C1 segment of cervical spinal cord (tissue), 14 donors: ENCODE measurements at regions not wholly inside any gene's neighbourhood (a gene's known extent, or its start where the extent isn't known, plus 50 kb on each side); places are given as distances from the start of the nearest gene placed in this dataset.

Source experiments
- DNase-seq, 14 donors: peaks; one replicate each; lab custom pipeline; 2025; lab: John Stamatoyannopoulos, UW

DNA sequence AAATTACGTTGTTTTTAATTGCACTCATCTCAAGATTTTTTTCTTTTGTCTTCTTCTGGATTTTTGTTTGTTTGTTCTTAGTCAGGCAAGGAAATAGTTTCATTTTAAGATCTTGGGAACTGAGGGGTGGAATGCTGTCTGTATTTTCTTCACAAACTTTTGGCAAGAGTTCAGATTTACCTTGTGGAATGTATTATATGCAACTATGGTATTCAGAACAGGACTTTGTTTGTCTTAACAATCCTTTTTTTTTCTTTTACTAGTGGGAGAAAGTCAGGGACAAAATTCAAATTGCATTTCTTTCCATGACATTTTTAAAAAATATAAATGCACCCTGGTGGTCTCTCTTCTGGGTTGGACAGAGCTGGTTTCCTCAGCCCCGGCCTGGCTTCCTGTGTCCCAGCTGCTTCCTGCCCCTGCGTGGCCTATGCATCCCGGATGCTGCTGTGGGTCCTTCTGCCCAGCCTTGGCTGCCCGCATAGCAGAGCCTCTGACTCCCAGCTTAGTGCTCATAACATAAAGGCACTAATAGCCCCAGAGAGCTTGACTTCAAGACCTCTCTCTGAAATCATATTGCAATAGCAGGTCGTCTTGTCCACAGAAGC, 520.7 kb downstream of the QKI start:
- DNase-seq = no peak

DNA sequence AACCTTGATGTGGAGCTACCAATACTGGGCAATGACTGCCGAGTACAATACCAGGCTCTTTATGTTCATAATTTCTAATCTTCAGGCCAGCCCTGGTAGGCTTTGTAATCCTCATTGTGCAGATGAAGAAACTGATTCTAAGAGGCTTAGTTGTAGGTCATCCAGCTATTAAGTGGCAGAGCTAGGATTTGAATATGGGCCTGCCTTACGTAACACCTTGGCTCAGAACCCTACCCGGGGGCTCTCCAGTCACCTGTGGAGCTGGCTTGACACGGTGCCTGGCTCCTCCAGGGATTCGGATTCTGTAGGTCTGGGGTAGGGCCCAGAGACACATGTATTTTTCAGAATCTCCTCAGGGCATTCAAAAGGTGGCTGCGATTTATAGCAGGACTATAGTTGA, 515.5 kb downstream of the QKI start:
- no peak for DNase-seq

DNA sequence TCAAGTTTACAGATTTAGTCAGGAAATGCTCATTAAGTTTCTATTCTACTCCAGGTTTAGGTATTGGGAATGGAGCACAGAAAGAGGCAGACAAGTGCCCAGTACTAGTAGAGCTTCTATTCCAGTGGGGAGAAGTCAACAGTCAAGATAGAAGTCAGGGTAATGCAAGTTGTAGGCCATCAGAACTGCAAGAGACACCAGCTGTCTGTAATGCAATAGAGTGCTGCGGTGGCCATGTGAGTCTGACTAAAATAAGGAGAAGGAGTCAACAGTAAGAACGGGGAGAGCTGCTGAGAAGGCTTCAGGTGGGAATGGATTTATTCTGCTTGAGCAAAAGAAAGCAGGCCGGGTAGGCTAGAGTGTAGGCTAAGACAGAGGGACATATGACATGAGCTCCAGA, 515.0 kb downstream of the QKI start:
- no peak for DNase-seq

DNA sequence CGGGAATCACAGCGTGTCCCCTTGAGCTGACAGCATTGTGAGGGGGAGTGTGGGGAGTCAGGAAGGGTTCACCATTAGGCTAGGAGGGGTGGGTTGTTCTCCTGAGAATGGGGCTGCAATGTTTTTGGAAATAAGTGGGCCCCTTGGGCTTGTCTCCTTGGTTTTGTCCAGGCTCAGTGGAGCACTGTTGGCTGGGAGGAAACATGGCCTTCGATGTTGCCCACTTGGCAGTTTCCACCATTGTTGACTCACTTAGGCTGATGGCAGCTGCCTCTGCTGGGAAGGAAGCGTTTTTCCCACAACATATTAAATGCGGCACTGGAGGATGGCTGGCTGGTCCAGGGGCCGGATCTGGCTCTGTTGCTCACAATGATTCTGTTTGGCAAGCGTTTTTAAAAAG, 512.1 kb downstream of the QKI start:
- peak in 9 of 14 donors; percentile 30 to 85 (median 57) for DNase-seq

DNA sequence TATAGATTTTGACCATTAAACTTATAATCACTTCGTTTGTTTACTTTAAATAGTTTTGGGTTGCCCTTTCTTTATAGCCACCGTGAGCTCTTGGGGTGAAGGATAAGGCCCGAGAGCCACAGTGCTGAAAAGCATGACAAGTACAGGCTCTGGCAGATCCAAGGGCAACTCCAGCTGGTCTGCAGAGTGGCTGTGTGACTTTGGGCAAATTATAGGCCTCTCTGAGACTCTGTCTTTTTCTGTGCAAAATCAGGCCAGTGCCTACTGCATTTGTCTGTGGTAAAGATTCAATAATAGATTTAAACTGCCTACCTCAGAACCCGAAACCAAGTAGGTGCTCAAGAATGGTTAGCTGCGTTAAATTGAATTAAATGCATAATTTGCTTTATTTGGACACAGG, 511.3 kb downstream of the QKI start:
- no peak for DNase-seq

DNA sequence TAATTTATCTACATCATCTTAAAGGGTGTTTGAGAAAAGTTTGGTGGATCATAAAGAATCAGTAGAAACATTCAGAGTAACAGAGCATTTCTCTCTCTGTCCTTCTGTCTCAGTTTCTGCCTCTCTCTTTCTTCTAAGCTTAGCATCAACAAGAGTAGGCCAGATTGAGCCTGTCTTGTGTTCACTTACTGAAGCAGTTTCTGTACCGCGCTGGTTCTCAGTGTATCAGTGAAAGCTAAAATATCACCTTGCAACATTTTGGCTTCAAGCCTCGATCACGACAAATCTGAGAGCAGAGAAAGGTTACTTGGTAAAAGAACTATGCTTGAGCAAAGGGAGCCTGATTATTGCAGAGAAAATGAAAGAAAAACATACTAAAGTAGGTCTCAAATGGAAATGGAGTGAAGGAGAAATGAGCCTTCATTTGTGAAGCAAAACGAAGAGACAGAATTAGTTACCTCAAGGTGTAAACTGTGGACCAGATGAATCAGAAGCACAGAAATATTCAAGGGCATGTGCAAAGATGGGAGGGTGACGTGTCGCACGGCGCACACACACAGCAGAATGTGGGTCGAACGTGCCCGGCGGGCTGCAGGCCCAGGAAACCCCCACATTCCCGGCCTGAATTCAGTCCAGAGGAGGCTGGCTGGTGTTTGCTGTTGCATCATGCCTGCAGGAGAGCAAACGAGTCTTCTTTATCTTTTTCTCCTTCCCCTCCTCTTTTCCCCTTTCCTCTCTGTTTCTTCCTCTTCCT, 509.3 kb downstream of the QKI start:
- peak in 1 of 14 donors; percentile 6 for DNase-seq

DNA sequence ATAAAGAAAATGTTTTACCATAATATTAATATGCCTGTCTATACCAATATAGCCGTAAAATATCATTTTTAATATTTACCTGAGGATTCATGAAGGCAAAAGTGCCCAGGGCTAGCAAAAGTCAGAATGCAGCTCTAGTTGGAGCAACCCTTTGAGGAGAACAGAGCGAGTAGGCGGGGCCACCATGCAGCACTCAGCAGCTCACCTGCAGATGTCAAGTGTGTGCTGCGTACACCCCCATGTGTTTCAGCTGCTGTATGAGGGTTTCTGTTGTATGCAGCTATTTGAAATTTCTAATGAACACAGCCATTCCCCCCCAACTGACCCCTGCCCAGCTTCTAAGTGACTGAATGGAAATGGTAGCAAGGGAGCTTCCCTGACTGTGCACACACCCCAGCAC, 508.0 kb downstream of the QKI start:
- DNase-seq = no peak

DNA sequence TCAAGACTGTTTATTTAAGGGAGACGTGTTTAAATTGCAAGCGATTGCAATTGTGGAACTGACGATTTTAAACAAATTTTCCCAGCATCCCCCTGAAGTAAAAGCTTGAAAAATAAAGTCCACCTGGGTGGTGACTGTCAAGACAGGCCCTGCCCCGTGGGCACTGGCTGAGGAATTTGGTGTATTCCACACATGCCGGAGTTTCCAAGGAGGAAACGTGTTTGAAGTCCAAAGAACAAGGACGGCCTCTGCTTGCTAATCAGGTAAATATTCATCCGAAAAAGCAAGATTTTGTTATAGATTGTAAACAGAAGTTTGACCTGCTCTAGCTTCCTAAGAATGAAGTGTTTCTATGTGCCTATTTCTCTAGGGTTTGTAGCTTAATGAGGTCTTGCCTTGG, 505.1 kb downstream of the QKI start:
- DNase-seq = no peak

DNA sequence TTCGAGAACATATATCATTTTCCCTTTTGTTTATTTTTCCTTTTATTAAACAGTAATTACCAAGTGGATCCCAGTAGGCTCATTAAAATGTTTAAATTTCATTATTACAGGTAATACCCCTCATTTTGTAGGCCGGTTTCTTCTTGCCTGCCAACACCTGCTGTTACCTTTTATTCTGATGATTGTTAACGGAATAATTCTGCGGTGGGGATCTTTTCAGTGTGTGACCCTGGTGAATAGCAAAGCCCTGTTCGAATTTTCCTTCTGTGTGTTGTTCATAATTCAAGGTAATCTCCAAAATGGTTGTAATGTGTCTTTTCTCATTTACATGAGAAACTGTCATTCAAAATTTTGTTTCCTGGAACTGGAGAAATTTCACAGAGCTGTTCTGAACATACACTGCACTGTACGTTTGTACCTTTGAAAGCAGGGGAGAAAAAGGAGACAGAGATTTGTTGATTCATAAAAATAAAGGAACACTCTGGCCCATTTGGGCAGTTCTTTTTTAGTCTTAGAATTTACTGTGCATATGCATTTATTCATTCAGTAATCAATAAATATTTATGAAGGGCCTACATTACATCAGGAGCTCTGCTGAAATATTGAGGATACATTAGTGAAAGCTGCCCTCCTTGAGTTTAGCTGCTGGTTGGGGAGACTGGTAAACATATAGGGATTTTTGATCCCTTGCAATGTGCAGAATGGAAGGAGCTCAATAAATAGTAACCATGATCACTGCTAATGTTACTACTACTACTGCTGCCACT, 502.0 kb downstream of the QKI start:
- no peak for DNase-seq

DNA sequence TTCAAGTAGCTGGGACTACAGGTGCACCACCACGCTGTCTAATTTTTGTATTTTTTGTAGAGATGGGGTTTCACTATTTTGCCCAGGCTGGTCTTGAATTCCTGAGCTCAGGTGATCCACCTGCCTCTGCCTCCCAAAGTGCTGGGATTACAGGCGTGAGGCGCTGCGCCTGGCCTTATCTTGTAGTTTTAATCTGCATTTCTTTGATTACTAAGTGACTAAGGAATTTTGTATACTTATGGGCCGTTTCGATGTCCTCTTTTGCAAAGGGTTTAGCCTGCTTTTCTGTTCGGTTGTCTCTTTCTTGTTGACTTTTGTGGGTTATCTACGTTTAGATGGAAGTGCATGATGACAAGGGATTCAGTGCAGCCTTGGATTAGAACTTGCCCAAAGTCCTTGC, 500.6 kb downstream of the QKI start:
- no peak for DNase-seq

DNA sequence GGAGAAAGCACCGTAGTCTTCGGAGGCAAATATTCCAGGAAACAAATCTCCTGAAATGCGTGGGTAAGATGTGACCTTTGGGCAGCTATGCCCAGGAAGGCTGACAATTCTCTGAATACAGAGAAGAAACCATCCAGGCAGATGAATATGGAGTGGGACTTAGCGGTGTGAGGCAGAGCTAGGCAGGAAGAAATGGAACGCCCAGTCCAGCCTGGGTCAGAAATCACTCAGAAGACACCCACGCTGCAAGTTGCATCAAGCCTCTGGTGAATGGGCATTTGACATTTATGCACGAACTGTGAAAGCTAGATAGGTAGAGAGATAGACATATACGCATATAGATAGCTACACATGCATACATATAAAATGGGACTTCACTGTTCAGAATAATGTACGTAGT, 498.5 kb downstream of the QKI start:
- no peak for DNase-seq

DNA sequence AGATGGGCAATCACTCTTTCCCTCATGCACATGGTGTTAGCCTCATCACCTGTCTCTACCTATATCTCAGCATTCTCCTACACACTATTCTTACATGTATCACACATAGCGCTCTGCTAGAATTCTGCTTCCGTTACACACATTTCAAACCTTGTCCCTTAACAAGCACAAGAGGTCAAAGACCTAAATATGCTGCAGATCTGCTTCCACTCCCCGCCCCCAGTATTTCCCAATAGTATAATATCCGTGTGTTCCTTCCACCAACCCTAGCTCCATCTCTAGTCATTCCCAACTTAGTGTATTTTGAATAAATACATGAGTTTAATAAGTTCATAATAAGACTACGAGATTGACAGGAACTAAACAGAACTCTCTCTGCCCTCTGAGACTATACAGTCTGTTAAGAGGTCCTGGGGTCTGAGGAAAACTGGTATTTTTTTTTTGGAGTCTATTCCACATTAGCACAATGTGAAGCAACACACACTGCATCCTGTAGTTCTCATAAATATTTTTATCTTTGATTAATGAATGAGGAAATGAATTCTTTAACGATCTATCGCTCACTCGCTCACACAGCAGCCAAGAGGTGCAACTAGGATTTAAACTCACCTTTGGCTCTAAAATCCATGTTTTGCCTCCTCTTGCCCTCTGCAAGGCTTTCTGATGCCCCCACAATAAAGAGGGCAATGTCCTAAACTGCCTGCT, 491.6 kb downstream of the QKI start:
- no peak for DNase-seq

DNA sequence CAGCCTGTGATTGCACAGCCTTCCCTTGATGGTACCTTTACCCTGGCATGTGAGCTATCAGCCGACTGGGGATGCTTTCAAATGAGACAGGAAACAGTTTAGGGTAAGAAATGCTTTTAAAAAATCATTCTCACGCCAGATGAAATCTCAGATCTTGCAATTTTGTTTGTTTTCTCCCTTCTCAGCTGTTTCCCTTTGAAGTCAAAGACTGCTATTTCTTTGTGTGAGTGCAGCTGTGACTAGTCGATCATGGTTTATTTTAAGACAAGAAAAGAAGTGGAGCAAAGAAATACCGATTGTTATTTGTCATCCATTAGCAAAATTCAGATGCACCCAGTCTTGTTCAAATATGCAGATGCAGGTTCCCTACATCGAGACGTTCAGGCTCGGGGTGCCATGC, 489.7 kb downstream of the QKI start:
- no peak for DNase-seq

DNA sequence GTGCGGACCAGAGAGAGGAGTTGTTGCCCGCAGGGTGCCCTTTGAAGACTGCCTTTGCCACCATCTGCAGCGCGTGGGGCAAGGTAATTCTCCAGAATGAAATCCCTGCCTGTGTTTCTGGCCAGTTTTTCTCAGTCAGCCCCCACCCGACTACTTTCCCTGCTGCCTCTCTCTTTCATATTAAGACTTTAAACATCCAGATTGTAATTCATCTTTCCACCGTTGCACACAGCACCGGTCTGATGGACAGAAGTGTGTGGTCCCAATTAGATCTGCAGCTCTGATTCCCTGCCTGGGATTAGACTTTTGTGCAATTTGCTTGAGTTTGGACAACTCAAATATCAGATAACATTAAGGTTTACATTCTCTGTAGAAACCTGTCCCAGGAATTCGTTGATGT, 489.0 kb downstream of the QKI start:
- DNase-seq = no peak

DNA sequence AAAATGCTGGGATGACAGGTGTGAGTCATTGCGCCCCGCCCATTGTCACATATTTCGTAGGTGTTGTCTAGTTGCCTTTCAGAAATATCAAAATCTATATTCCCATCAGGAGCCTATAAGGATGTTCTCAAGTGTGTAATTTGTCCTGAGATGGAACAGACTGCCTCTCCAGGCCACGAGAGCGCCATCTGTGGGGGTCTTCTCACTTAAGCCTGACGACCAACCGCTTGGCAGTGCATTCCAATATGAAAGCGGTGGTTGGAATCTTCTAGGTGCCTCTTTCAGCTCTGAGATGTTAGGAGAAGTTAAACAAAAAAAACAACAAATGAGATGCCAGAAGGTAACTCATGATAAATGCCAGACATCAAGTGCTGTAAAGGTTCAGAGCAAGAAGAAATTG, 488.5 kb downstream of the QKI start:
- no peak for DNase-seq

DNA sequence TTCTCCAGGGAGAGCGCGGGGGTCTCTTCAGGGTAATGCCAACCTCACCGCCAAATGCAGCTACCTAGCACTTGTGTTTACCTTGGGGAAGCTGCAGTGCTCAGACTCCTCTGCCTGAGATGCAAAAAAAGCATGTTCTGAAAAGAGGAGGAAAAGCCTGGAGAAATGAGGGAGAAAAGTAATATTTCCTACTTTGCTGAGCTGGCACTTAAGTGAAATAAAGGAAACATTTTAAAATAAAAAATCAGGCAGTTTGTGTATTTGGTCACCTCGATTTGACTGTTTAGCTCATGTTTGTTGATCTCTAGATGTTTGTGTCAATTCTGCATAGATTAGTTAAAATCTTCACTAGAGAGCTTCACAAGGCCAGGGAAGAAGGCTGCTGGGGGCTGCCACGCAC, 487.2 kb downstream of the QKI start:
- no peak for DNase-seq

DNA sequence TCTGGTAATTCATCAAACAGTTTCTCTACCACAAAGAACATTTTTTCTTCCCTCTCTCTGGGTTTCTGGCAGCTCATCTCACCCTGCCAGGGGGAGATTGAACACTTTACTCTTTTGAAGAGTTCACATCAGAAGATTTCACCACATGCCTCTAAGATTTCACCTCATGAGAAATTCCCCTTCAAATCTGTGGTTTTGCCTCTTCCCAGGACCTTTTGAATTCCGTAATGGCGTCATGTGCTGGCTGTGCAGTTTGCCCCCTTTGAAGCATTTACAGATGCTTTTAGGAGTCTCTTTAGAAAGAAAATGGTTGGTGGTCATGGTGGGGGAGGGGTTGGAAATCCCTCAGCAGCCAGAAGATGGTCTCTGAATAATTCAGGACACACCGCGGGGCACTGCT, 486.1 kb downstream of the QKI start:
- DNase-seq = no peak

DNA sequence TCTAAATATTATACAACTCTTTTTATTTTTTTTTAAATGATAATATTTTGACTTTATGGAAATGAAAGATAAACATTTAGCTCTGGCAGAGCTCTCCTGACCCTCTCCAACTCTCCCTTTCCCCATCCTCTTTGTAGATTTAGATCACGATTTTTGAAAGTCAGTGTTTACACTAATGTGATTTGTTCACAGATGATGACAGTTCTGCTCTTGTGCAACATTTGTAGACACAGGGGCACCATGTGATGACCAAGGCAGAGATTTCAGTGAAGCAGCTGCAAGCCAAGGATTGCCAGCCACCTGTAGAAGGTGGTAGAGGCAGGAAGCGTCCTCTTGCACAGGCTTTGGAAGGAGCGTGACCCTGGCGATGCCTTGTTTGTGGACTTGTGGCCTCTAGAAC, 483.2 kb downstream of the QKI start:
- DNase-seq = no peak

DNA sequence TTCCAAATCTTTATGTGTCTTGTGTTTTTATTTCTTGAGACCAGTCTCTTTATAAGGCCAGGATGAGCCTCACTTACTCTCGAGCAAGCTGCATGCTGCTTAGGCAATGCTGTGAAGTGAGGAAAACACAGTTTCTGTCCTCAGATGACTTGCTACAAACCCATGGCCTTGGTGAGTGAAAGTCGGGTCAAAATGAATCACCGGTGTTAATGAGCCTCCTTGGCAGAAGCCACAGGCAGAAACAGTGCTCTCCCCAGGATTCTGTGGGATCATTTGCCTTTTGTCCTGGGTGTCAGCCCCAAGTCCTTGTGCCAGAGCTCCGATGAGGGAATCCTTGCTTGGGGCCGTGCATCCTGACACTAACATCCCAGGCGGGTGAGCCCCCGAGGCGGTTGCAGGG, 482.5 kb downstream of the QKI start:
- DNase-seq = peak in 2 of 14 donors; percentile 17 to 65

DNA sequence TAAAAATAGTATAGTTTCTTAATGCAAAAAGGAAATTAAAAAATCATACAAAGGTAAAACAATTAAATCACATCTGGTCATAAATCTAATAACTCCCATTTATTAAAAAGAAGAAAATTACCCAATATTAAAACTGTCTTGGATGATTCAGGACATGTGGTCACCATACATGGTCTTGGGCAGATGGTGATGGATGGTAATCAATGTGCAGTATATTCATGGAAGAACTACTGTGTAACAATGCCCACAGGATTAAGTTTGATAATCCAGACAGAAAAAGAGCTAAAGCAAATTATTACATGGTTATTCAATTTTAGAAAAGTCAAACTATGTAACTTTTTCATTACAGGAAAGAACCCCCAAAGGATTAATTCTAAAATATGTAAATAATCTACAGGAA, 480.6 kb downstream of the QKI start:
- DNase-seq = no peak

DNA sequence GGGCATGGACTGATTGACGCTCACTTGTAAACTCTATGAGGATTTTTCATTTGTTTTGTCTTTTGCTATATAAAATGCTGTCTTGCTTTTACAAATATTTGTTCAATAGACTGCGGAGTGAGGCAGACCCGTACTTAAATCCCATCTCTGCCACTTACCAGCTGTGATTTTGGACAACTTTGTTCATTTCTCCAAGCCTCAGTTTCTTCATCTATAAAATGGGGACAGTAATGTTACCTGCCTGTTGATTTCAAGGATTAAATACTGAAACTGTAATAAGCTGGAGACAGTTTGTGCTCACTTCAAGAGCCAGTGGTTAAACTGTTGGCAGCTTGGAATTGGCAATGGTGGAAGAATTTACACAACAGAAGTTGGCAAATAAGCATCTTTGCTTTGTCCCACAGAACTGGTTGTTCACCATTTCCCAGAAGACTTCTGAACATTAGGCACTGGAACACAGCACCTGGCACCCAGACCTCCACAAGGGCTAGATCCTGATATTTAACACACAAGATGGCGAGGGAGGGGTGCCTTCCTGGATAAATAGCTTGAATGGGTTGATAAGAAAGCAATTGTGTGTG, 479.2 kb downstream of the QKI start:
- DNase-seq = no peak
